ENCODE measurements at regions not wholly inside any gene's neighbourhood (a gene's known extent, or its start where the extent isn't known, plus 50 kb on each side); places are given as distances from the start of the nearest gene placed in this dataset.

- DNase-seq: no peak
These were observed 112.9 kb upstream of the SLC6A11 start for GRCh38 chr3:10702961-10703740.

- peak in 1 of 3 donors; percentile 2 for DNase-seq
These were observed 112.2 kb upstream of the SLC6A11 start for GRCh38 chr3:10703875-10704274.

DNA sequence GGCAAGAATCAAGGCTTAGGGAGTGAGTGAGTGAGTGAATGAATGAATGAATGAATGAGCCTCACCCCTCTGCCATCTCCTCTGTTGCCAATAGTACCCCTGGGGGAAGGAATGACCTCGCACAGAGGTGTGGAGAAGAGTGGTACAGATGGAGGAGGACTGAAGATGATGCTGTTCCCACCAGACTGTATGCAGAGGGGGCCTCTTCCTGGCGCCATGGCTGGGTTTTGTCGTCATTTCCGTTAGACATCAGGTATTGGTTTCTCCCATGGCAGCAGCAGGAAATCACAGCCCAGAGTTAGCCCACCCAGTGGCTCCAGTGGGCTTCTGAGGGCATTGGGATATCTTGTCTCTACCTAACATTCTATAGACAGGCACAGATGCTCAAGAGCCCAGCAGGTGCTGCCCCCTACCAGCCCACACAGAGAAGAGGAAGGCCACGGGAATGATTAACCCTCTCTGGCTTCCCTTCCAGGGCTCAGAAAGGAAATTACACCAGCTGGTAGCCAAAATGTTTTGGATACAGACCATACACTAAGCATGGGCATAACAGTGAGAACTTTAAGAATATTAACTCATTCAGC is 109.8 kb upstream of the SLC6A11 start:
- no peak for DNase-seq

GRCh38 chr3:10706740-10707399 is 109.2 kb upstream of the SLC6A11 start:
- DNase-seq: no peak

GRCh38 chr3:10707400-10708215 is 108.4 kb upstream of the SLC6A11 start:
- no peak for DNase-seq

GRCh38 chr3:10708216-10708893 is 107.7 kb upstream of the SLC6A11 start:
- DNase-seq: no peak

GRCh38 chr3:10709110-10709781 is 106.8 kb upstream of the SLC6A11 start:
- DNase-seq: no peak

DNA sequence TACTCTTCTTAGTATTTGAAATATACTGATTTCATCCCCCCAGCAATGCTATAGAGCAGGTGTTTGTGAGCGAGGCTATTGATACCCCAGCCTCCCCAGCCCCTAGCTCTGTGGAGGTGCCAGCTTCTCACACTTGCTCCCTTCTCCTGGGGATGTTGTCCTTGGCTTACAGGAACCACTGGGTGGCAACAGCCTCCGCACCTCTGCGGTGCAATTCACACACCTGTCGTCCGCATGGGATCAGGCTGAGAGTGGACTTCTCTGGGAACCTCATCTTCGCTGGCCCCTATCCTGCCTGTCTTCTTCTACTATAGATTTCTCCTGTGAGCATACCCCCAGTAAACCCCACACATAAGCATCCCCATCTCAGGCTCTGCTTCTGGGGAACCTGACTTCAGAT is 103.9 kb upstream of the SLC6A11 start:
- DNase-seq: no peak

DNA sequence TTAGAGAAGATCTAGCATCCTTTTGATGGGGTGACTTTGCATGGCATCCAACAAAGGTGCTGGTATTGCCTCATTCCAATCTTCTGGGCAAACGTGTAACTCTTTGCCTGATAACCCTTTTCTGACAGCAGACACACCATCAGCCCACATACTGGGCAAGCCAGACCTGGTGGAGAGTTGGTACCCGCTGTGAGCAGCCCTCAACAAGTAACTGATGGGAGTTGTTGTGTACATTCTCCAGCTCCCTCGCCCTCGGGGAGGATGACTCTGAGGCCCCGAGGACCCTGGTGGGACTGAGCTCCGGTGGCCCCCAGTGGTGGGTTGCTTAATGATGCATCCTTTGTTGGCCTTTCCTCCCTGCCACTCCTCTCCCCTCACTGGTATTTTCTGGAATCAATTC is 102.4 kb upstream of the SLC6A11 start:
- DNase-seq: no peak

- DNase-seq: no peak
These were observed 100.1 kb upstream of the SLC6A11 start for GRCh38 chr3:10715886-10716285.

- no peak for DNase-seq
These were observed 99.1 kb upstream of the SLC6A11 start for GRCh38 chr3:10716964-10717363.

DNA sequence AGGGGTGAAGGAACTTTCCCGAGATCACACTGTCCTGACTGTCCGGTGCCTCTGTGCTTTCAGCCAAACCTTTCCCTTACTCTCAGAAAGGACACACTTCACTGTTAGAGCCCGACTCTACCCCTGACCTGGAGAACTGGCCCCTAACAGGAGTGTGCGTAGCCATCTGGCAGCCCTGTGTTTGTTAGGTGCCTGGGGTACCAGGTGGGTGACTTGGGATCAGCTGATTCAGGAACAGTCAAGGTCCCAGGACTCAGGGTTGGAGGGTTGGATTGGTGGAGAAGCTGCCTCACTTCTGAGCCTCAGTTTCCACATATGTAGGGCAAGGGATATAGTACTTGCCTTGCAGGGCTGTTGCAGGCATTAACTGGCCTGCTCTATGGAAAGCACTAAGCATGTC is 98.3 kb upstream of the SLC6A11 start:
- no peak for DNase-seq

DNA sequence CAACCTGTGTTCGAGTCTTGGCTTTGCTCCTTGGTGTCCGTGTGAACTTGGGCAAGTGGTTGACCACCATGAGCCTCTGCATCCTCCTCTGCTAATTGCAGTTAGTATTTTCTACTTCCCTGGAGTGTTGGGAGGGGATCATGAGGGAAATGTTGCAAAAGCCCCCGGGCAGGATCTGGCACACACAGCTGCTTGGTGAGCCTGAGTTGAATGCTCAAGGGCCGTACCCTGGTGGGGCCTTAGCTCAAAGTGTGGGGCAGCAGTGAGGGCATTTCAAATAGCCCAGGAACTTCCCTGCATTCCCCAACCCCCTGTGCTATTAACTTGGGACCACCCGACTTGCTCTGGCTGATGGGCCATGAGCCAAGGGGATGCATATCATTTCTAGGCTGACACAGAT is 94.9 kb upstream of the SLC6A11 start:
- DNase-seq: no peak

DNA sequence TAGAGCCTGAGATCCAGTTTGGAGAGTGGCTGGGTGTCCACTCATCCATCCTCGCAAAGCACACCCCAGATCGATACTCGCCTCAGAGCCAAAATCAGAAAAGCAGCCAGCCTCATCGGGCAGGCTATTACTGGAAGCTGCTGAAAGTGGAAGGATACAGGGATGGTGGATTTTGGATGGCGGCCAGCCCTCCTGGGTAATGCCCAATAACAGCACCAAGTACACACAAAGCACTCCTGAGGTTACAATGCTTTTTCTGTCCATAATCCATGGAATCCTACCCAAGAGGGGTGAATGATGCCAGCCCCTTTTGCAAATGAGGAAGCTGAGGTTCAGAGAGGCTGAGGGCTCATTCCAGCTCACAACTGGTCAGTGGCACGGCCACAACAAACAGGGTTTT is 93.1 kb upstream of the SLC6A11 start:
- DNase-seq: no peak

DNA sequence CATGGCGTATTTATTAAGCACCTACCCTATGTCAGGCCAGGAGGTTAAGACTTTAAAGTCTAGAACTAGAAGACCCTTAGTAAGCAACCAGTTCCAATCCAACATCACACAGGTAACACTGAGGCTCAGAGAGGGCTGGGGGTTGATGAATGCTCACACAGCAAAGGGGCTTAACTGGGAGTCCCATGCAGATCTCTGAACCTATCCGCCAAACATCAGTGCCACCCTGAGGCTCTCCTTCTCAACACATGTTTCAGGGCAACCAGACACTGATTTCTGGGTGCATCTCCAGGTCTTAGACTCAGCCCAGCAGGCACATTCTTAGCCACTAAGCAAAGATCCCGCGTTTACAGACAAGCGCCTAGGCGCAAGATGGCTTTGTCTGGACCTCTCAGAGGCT is 92.0 kb upstream of the SLC6A11 start:
- DNase-seq: no peak

- no peak for DNase-seq
These were observed 91.0 kb upstream of the SLC6A11 start for GRCh38 chr3:10725067-10725466.

DNA sequence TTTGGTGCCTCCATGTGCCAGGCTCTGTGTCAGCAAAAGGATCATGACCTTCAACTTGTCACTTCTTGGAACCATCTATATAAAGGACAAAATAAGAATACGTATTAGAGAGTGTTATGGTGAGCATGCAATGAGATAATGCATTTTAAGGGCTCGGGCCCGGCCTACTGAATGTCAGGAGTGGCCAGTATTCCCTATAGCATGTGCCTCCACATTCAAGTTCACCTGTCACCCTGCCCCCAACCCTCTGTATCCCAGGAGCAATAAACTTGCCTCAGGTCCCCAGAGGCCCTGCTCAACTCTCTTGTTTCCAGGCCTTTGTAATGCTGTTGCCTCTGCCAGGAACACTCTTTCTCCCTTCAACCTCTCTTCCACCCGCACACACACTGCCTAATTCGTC is 90.2 kb upstream of the SLC6A11 start:
- no peak for DNase-seq

GRCh38 chr3:10726787-10727186 is 89.2 kb upstream of the SLC6A11 start:
- no peak for DNase-seq

DNA sequence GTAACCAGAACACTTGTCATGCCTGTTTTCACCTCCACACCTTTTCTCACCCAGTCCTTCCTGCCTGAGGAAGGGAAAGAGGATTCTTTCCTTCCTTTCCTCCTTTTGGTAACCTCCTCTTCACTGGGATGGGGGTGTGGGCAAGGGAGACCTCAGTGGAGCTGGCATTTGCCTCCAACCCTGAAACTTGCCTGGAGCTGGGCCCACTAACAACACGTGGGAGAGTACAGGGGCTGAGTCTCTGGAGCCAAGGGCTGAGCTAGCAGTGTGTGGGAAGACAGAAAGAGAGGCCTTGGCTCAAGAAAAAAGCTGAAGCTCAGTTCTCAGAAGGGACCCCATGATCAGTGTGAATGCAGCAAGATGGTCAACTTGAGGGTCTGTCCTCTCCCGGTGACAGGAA is 86.6 kb upstream of the SLC6A11 start:
- DNase-seq: no peak

DNA sequence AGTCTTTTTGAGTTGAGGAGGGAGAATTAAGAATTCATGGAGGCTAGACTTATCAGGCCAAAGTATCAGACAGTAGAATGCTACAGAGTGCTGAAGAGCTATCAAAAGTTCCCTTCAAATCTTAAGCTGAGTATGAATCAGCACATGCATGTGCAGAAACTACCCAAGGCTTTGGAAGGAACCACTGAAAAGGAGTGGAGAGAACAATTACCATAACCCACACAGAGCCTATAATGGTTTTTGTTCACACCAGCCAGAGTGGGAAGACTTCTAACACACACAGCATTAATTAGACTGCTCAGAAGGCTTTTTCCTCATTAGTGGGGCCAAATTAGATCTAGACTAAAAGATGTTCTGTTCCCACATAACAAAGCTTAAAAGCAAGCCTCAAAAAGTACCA is 83.7 kb upstream of the SLC6A11 start:
- no peak for DNase-seq

DNA sequence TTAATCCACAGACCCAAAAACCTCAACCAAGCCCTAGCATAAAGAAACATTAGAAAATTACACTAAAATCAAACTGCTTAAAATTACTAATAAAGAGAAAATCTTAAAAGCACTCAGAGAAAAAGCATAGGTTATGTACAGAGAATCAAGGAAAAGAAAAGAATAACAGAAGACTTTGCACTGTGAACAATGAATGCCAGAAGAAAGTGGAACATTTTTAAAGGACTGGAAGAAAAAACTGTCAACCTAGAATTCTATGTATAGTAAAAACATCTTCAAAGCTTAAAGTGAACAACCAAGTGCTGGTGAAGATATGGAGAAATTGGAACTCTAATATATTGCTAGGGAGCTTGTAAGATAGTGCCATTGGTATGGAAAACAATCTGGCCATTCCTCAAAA is 82.7 kb upstream of the SLC6A11 start:
- DNase-seq: no peak
